Keratinocyte (primary cell): ENCODE measurements at regions not wholly inside any gene's neighbourhood (a gene's known extent, or its start where the extent isn't known, plus 50 kb on each side); places are given as distances from the start of the nearest gene placed in this dataset.

Experiments used
- DNase-seq: peaks from one replicate; pipeline ENCODE4 v3.0.0-alpha.2; 2011; ENCODE audit warnings: low read depth, missing footprints, low spot score
- FAIRE-seq: peaks from 2 replicates; lab custom pipeline; 2011; peaks lifted over from hg19 to GRCh38; lab: Jason Lieb, UNC
- H2AFZ ChIP-seq: 2 replicates; pipeline ENCODE4 v1.6.0; 2012; ENCODE audit warnings: low read length, control low read depth, inconsistent platforms; ENCODE audit not compliant: control insufficient read depth
- H3K27ac ChIP-seq: 2 replicates; pipeline ENCODE4 v1.5.1; 2011; ENCODE audit warnings: low read length; ENCODE audit not compliant: control insufficient read depth, insufficient read depth
- H3K27me3 ChIP-seq: 3 replicates; pipeline ENCODE4 v1.6.0; 2011; ENCODE audit warnings: low read length; ENCODE audit not compliant: control insufficient read depth, insufficient read depth; ENCODE audit errors: extremely low read depth
- H3K36me3 ChIP-seq, 2 experiments: 2 replicates in 1 of 2; 3 replicates in 1 of 2; pipeline ENCODE4 v1.5.1; 2011; ENCODE audit warnings: low read length in 2 of 2, mild to moderate bottlenecking in 1 of 2; ENCODE audit not compliant: control insufficient read depth in 2 of 2, insufficient read depth in 2 of 2; ENCODE audit errors: extremely low read depth in 1 of 2
- H3K4me1 ChIP-seq: 3 replicates; pipeline ENCODE4 v1.5.1; 2011; ENCODE audit warnings: low read length; ENCODE audit not compliant: control insufficient read depth, insufficient read depth; ENCODE audit errors: extremely low read depth
- H3K4me2 ChIP-seq: 3 replicates; pipeline ENCODE4 v1.6.0; 2011; ENCODE audit warnings: low read depth, low read length; ENCODE audit not compliant: control insufficient read depth, insufficient read depth; ENCODE audit errors: extremely low read depth
- H3K4me3 ChIP-seq, 3 experiments: fragments of 200-600 bp in 1 of 3; sonication (generic) in 1 of 3; 2 replicates in 2 of 3; 3 replicates in 1 of 3; pipeline ENCODE4 v1.5.1; 2011 to 2016; ENCODE audit warnings: low read length in 3 of 3, mild to moderate bottlenecking in 3 of 3, control low read depth in 2 of 3, inconsistent platforms in 1 of 3, low read depth in 1 of 3, mixed read lengths in 1 of 3, mixed run types in 1 of 3, moderate library complexity in 1 of 3; ENCODE audit not compliant: control insufficient read depth in 2 of 3, insufficient read depth in 2 of 3; ENCODE audit errors: extremely low read depth in 1 of 3
- H3K79me2 ChIP-seq: 2 replicates; pipeline ENCODE4 v1.6.0; 2012; ENCODE audit warnings: low read length; ENCODE audit not compliant: control insufficient read depth, insufficient read depth
- H3K9ac ChIP-seq: 3 replicates; pipeline ENCODE4 v1.6.0; 2011; ENCODE audit warnings: low read length; ENCODE audit not compliant: control insufficient read depth, insufficient read depth; ENCODE audit errors: extremely low read depth
- H3K9me1 ChIP-seq: 3 replicates; pipeline ENCODE4 v1.6.0; 2011; ENCODE audit warnings: low read length; ENCODE audit not compliant: control insufficient read depth, insufficient read depth; ENCODE audit errors: extremely low read depth
- H3K9me3 ChIP-seq: 2 replicates; pipeline ENCODE4 v1.5.1; 2012; ENCODE audit warnings: low read depth, low read length; ENCODE audit not compliant: control insufficient read depth
- H4K20me1 ChIP-seq: 3 replicates; pipeline ENCODE4 v1.6.0; 2011; ENCODE audit warnings: low read length; ENCODE audit not compliant: control insufficient read depth, insufficient read depth; ENCODE audit errors: extremely low read depth
- CTCF ChIP-seq, 3 experiments: IDR thresholded peaks in 1 of 3; conservative IDR thresholded peaks in 1 of 3; optimal IDR thresholded peaks in 1 of 3; 2 replicates in 2 of 3; 3 replicates in 1 of 3; pipeline versions ENCODE3 to v1.5.1; 2011; ENCODE audit warnings: low read length in 3 of 3, mild to moderate bottlenecking in 3 of 3, moderate library complexity in 2 of 3, control low read depth in 1 of 3, inconsistent platforms in 1 of 3; ENCODE audit not compliant: insufficient read depth in 2 of 3; ENCODE audit errors: extremely low read depth in 1 of 3
- EZH2 ChIP-seq: IDR thresholded peaks from one replicate; pipeline ENCODE4 v1.6.1; 2012; ENCODE audit warnings: inconsistent platforms, mild to moderate bottlenecking, low read length, moderate library complexity
- dilution Hi-C: fragments of 300-500 bp; cut with MboI; formaldehyde crosslinking; loops from one replicate; pipeline ENCODE4 v1.7.0; 2020; ENCODE audit warnings: low sequenced_read_pairs; ENCODE audit not compliant: extremely low pct_ligation_motif_present

GRCh38 chr9:95381221-95381620 lies 63.7 kb upstream of the FANCC start:
- Histone ChIP-seq H3K4me3 (no peak overlapping the region), H2AFZ (no peak overlapping the region), H3K9ac (no peak overlapping the region), H3K79me2 (no peaks in the 10 kb centered on the region), H3K4me2 (no peak overlapping the region), H3K27me3 (no peaks in the 10 kb centered on the region), H3K4me1 (peaks cover 23% of the 10 kb centered on the region), H3K9me3 (no peaks in the 10 kb centered on the region), H3K27ac (no peak overlapping the region), H3K36me3 (no peaks in the 10 kb centered on the region), H4K20me1 (no peaks in the 10 kb centered on the region), H3K9me1 (no peaks in the 10 kb centered on the region)
- no peak for FAIRE-seq
- no peak for DNase-seq
- TF ChIP-seq CTCF (optimal IDR thresholded peaks at IDR 0.05 in 1 of 3, IDR thresholded peaks at IDR 0.05 in 1 of 3, conservative IDR thresholded peaks at IDR 0.05 in 1 of 3; ENCODE audit: extremely low read depth in 1 of 3, insufficient read depth in 2 of 3, low read length in 3 of 3): no peak
- no peak for TF ChIP-seq EZH2
- dilution Hi-C loops: no loop called here

- Histone ChIP-seq H3K27ac (no peak overlapping the region), H3K27me3 (no peaks in the 10 kb centered on the region), H3K4me2 (no peak overlapping the region), H4K20me1 (no peaks in the 10 kb centered on the region), H3K9me3 (no peaks in the 10 kb centered on the region), H3K79me2 (no peaks in the 10 kb centered on the region), H3K4me3 (no peak overlapping the region), H3K36me3 (no peaks in the 10 kb centered on the region), H3K9me1 (no peaks in the 10 kb centered on the region), H3K9ac (no peak overlapping the region), H2AFZ (no peak overlapping the region), H3K4me1 (peaks cover 23% of the 10 kb centered on the region)
- FAIRE-seq: no peak
- dilution Hi-C loops: no loop called here
- TF ChIP-seq CTCF (optimal IDR thresholded peaks at IDR 0.05 in 1 of 3, IDR thresholded peaks at IDR 0.05 in 1 of 3, conservative IDR thresholded peaks at IDR 0.05 in 1 of 3; ENCODE audit: extremely low read depth in 1 of 3, insufficient read depth in 2 of 3, low read length in 3 of 3) (no peak), EZH2 (no peak)
- no peak for DNase-seq
Measured at GRCh38 chr9:95379630-95380029, 62.1 kb upstream of the FANCC start.
